Hematopoietic multipotent progenitor cell treated with erythropoietin and hydrocortisone succinate and interleukin-3 and kit ligand, for 6 days (in vitro differentiated cells): ENCODE measurements at regions not wholly inside any gene's neighbourhood (a gene's known extent, or its start where the extent isn't known, plus 50 kb on each side); places are given as distances from the start of the nearest gene placed in this dataset.

Experiments used
- DNase-seq: peaks from one replicate; pipeline ENCODE4 v3.0.0-alpha.2; 2015

DNA sequence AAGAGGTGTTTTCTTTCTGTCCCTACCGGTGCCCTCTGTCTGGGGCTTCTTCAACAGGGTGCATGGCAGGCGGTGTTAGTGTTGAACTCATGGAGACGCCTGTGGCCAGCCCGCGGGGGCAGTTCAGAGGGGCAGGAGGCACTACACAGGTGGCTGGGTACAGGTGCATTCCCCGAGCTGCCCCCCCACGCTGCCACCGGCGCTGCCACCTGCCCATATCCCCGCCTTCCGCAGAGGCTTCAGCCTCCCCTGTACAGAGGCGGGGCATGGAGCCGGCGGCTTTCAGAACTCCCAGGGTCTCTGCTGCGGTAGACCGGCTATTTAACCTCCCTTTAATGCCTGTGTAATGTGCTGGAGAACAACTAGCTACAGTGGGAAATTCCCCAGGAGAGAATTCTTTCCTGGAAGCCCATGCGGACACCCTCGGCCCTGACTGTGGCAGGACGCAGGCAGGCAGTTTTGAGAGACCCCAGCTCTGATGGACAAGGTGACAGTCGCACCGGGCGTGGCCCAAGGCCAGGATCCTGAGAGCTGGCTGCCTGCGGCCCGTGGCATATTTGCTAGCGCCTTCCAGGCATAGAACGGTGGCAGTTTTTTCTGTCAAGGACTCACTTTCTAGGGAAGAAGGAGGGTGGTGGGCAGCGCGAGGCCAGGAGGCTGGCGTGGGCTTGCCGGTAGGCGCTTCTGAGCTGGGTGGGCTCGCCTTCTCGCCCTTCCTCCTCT is 53.7 kb upstream of the ZNF32 start:
- no peak for DNase-seq

DNA sequence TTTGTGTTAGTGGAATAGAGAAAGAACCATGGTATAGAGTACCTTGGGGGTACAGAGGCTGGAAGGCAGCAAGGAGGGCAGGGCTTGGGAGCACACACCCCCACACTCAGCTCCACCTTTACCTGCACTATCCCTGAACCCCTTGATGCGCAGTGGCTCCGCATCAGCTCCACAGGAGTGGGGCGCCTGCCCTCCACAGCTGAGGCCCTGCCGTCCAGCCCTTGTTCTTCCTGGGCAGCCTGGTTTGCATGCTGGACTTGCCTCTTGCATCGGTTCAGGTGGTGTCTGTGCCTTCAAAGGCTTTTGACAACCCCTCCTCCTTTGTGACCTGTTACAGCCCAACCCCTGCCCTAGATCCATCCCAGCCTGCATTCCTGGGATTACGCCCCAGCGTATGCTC is 52.6 kb upstream of the ZNF32 start:
- no peak for DNase-seq

DNA sequence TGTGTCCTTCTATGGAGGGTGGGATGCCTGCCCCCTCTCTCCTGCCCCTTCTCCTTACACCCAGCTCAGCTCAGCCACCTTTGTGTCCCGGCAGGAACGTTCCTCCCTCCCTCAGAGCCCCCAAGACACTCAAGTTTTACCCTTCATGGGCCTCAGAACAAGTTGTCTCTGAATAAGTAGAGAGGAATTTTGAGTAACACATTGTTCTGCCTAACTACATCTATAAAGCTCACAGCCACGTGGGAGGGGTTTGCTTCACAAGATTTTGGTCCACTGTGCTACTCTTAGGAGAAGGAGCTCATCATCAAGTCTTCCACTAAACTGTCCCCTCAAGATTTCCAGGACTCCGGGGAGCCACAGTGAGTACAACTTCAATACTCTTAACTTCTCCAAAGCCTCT is 51.6 kb upstream of the ZNF32 start:
- DNase-seq, result no peak

DNA sequence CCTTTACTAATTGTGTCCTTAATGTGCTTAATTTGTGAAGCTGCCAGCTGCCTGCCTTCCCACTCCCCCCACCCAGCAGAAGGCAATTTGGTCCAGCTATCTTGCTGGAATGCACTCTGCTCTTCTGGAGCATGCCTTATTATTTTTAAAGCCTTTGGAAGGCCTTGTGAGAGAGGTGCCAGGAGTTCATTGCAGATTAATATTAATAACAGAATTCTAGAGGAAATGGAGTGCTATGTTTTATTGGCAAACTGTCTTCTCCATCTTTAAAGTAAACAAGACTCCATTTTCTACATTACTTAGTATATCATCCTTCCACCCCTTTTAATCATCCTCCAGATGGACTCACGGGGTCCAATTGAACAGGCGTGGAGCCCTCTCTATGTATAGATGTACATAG is 50.8 kb upstream of the ZNF32 start:
- DNase-seq, result no peak
